ENCODE measurements at regions not wholly inside any gene's neighbourhood (a gene's known extent, or its start where the extent isn't known, plus 50 kb on each side); places are given as distances from the start of the nearest gene placed in this dataset.

DNA sequence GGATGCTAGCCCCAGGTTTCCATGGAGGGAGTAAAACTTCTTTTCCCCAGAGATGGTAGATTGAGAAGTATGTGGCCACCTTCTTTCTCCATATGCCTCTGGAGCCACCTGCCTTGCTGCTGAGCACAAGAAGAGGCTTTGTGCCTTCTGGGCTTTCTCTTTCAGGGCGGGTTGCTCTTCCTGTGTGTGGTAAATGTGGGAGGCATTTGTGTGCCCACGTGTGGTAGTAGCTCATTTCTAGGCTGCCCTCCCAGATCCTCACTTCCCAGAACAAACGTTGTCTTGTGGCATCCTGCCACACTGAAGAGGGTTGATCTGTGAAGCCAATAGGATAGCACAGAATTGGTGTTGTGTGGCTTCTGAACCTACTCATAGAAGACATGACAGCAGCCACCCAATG, 342.0 kb upstream of the PODXL start:
- no peak for DNase-seq (ENCODE audit: low read depth in 2 of 2)

DNA sequence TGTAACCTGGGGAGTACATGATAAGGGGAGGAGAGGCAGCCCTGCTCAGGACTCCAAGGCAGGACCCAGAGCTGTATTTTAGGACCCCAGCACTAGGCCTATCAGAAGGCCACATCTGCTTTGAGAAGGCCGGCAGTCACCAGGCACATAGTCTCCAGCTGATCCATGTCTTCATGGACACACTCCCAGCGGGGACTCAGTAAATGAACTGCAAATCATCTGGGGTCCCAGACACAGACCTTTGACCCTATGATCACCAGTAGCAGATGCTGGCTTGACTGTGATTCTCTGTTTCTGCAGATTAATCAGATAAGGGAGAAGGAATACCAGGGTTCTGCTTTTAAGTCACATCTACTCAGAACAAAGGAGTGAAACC, 341.4 kb upstream of the PODXL start:
- DNase-seq (ENCODE audit: low read depth in 2 of 2), result no peak

DNA sequence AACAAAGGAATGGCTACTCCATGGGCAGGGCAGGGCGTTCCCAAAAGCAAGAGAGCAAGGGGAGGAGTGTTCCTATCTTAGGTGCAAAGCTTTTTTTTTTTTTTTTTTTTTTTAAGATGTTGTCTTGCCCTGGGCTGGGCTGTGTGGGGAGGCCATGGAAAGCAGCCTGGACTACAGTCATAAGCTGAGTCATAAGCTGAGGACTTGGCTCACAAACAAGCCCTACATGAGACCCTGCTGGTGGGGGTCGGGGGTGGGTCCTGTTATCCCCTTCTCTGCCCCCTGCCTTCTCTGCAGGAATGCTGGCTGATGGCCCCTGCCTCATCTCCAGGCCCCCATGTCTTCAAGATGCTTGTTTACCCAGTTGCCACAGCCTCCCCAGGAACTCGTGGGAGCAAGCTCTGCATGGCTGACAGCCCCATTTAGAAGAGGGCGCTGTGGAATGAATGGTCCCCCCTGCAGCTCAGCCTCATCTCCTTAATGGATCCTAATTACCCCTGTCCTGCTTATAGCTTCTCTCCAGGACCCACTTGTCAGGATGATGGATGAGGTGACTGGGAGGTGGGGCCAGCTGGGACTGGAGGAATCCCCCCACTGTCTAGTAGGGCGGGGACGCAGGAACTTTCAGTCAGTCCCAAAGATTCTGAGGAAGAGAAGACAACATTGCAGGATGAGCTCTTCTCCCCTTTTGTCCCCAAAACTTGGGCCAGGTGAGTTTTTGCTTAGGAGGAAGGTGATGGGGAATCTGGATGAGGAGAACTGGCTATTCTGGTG, 340.8 kb upstream of the PODXL start:
- DNase-seq (ENCODE audit: low read depth in 2 of 2), result no peak

DNA sequence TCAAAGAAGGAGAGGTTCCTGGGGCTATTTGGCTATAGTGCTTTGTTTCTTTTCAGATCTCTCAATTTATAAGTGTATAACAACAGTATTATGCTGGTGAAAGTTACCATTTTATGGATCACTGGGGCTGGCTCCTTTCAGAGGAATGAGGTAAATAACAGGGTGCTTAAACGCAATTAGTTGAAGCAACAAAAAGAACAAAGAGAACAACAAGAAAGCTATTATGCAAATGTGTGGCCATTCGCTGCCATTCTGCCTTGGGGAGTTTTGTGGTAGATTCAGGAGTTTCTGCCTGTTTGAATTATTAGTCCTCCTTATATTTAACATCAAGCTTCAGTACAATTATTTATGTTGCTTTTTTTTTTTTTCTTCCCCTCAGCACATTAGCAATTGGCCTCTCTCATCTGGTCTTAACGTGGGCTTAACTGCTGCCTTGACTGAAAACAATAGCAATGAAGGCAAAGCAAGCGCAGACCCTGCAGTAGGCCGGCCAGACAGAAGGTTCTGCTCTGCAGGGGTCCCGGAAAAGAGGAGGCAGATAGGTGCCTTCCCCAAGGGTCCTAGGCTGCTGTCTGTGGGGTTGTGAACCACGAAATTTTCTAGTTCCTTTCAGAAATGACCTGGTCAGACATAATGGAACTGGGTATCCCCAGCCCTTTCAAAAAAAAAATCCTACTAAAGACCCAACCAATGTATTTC, 339.9 kb upstream of the PODXL start:
- DNase-seq (ENCODE audit: low read depth in 2 of 2), result no peak

DNA sequence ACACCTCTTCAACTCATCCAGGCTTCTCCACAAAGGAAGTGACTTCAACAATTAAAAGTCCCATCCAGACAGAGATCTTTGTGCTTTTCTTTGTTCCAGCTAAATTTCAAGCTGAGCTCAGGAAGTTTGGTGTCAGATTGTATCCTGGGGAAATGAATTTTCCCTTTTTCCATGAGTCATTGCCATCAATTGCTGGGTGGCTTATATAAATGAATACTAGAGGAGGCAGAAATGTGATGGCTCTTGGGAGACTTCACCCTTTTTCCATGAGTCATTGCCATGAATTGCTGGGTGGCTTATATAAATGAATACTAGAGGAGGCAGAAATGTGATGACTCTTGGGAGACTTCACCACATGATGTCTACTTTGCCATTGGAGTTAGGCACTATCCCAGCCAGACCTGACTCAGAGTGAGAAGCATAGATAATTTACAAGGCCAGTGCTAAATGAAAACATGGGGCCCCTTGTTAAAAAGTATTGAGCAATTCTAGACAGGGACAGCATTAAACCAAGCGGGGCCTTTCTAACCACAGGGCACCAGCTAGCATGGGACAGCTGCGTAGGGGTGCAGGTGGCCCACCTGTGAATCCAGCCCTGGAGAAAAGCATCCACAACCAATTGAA, 339.2 kb upstream of the PODXL start:
- DNase-seq (ENCODE audit: low read depth in 2 of 2), result no peak

DNA sequence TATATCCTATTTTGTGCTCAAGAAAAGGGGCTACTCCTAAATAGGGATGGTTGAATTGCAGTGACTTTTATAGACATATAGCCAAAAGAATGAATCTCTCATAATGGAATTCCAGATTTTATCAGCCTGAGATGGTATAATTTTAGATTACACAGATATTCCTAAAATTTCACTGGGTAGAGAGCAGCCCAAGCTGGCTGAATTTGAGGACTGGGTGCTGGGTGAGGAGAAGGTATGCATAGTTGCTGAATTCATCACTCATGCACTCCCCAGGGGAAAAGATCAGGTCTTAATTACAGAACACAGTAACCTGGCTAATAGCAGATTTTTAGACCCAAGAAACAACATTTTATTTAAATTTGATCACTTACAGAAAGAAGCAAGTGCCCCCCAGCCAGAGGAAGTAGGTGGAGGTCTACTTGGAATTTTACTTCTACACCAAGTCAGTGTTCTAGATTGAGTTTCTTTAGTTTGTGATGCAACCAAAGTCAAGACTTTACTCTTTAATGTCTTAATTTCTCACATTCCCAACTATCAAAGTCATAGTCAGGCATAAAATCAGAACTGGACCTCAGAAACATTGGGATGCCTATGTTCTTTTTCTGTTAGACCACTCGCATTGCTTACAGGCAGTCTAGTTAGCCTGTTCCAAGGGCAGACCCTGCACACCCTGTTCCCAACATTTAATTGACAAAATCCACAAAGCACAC, 337.4 kb upstream of the PODXL start:
- DNase-seq (ENCODE audit: low read depth in 2 of 2), result no peak

DNA sequence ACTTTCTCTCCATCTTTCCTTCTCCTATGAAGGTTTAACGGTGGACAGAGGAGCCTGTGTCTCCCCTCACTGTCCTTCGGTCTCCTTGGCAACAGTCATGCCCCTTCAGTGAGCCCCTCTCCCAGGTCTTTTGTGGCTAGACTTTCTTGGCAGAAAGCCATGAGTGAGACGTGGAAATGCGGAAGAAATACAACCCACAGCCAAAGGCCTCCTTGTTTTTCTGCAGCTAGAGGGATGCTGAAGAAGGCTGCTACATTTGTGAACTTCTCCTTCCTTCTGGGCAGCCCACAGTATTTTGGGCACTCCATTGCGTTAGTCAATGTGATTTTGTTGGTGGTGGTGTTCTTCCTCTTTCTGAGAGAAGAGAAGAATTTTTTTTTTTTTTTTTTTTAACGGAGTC, 333.7 kb upstream of the PODXL start:
- no peak for DNase-seq (ENCODE audit: low read depth in 2 of 2)

DNA sequence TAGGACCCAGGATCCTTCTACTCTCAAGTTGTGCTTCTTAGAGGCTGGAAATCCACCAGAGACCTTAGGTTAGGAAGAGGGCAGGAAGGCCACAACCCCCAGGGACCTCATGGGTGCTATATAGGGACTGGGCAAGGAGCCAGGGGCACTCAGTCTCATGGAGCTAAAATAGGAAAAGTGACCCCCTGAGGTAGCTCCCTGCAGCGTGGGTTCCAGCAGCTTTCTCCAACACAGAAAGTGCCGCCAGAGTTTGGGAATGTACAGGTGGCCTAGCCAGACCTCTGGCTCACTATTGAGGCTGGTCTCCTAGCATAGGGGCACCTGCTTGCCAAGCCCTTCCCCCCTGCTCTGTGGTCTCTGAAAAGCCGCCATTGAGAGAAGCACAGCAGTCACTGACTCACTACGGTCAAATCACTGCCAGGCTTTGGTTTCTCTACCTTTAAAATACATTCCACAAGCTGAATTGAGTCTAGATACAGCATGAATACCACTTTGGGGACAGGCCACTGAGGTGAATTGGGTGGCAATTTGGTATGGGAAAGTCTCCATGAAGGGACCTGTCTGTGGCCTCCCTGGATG, 333.2 kb upstream of the PODXL start:
- DNase-seq (ENCODE audit: low read depth in 2 of 2), result no peak

DNA sequence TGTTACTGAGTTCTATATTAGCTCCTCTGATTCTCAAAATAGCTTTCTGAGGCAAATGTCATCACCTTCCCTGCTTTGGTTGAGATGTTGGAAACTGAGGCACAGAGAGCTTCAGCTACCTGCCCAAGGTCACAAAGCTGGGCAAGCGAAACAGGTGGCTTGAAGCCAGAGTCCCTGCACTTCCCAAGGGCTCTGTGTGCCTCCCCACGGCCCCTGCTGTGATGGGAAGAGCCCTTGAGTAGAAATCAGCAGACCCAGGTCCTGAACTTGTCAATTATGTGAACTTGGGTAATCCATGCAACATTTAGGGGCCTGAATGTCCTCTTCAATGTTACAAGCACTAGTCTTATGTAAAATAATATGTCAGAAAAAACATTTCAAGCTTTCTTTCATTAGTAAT, 327.3 kb upstream of the PODXL start:
- DNase-seq (ENCODE audit: low read depth in 2 of 2), result no peak

DNA sequence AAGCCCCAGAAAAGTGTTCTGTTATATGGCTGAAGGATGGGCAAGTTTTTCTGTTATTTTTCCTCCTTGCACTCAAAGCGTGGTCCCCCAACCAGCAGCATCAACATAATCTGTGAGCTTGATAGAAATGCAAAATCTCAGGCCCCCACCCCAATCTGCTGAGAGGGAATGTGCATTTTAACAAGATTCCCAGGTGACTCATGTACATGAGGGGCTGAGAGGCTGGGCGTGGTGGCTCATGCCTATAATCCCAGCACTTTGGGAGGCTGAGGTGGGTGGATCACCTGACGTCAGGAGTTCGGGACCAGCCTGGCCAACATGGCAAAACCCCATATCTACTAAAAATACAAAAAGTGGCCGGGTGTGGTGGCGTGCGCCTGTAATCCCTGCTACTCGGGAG, 326.8 kb upstream of the PODXL start:
- no peak for DNase-seq (ENCODE audit: low read depth in 2 of 2)

DNA sequence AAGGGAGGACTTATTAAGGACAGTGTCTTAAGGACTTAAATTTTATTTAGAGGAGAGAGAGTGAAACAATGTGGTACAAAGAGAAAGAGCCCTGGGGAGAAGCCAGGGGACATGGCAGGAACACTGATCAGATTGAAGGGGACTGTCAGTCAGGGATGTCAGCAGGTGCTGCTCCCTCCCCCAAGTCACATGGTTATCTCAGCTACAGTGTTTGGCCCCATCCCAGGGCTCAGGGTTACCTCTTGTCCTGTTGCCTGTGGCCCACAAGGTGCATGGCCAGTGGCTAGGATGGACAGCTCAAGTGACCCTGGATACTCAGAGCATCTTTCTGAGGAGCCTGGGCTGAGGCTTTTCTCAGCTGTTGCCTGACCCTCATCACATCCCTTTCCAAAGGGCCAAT, 325.9 kb upstream of the PODXL start:
- DNase-seq (ENCODE audit: low read depth in 2 of 2), result no peak

DNA sequence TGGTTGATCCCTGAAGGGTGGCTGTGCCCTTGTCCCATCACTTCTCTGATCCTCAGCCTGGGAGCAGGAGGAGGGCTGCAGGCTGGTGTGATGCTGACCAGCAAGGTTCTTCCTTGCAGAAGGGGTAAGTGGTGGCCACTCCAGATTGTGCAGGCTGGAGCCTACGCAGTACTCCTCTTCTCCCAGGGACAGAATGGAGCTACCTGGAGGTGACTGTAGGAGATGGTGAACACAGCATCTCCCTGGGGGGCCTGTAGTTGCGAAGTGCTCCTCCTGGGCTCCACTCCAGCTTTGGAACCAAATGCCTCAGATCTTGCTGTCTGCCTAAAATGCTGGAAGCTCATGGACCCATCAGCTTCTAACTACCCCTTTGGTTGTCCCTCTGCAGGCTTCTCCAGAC, 323.6 kb upstream of the PODXL start:
- DNase-seq (ENCODE audit: low read depth in 2 of 2), result no peak

DNA sequence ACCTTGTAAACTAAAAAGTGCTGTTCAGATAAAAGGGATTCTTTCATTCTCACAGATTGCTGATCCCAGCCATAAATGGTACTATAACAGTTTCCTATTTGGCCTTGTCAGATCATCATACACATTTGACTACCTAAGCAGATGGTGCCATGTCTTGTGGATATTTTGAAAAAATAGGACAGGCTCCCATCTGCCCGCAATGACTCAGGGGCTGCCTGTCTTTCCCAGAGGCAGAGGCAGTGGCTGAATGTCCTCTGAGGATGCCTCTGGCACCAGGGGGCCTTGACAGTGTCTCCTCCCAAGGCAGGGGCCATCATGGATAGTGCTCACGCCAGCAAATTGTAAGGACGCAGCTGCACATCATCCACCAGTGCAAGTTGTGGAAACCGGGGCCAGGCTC, 323.0 kb upstream of the PODXL start:
- no peak for DNase-seq (ENCODE audit: low read depth in 2 of 2)

DNA sequence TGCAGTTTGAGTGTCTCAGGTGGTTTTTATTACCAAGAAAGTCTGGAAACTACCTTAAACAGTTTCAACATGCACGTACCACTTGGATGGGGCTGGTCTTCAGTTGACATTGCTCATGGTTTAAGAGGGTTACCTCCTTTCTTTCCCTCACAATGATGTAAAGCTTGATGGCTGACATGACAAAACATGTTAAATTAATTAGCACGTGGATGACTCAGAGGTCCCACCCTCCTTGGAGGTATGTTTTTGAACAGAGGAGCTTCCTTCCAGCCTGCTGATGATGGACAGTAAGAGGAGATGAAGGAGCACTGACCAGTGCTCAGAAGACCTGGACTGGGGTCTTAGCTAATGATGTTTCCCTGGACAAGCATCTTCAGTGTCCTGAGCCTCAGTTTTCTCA, 322.3 kb upstream of the PODXL start:
- no peak for DNase-seq (ENCODE audit: low read depth in 2 of 2)

DNA sequence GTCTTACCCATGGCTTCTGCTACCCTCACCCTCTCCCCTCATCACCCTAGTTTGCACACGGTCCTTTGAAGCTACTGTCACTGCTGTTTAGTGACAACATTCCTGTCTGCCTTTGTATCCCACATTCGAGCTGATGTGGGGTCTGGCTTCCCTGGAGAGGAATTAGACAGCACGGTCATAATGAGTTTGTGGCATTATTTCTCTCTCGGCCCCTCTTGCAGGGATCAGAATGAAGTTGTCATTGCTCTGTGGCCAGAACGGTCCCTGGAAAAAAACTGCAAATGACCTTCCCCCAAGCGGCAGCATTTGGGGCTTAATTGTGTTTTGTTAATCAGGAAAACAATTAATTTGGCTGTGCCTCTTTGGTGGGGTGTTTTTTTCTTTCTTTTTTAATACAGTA, 317.2 kb upstream of the PODXL start:
- DNase-seq (ENCODE audit: low read depth in 2 of 2), result no peak

DNA sequence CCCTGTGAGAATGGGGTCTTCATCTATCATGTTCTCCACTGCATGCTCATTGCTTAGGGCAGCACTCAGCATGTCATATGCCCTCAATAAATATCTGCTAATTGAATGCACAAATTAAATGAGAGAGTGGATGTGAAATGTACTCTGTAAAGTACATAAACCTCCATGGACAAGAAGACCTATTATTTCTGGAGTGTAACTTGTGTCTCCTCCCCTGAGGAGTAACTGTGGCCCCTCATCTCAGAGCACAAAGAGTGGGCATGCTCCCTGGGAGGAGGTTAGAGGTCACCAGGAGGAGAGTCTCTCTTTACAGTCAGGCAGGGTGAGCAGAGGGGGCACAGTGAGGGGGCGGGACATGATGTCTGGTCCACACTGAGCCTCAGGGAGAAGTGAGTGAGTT, 313.6 kb upstream of the PODXL start:
- no peak for DNase-seq (ENCODE audit: low read depth in 2 of 2)

DNA sequence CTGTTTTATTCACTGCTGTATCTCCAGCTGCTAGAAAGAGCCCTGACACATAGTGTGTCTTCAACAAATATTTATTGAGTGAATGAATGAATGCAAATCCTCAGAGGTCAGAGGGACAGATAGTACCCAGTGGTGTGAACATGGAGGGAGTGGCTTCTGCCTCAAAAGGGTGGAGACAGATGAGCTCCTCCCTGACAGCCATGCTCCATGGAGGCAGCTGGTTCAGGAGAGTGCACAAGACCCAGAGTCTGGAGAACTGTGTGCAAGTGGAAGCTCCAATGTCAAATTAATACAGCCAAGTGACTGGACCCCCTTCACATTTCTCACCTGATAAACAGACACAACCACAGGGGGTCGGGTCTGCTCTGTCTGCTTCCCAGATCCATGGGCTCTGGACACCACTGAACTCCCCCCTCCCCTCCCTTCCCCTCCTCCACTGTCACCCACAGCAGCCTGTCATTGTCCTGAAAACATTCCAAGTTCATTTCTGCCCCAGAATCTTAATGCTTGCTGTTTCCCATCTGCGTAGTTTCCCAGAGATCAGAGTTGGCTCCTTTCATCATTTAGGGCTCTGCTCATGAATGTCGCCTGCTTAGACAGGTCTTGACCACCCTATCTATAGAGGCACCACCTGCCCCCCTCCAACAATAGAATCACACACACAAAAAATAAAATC, 312.9 kb upstream of the PODXL start:
- no peak for DNase-seq (ENCODE audit: low read depth in 2 of 2)

DNA sequence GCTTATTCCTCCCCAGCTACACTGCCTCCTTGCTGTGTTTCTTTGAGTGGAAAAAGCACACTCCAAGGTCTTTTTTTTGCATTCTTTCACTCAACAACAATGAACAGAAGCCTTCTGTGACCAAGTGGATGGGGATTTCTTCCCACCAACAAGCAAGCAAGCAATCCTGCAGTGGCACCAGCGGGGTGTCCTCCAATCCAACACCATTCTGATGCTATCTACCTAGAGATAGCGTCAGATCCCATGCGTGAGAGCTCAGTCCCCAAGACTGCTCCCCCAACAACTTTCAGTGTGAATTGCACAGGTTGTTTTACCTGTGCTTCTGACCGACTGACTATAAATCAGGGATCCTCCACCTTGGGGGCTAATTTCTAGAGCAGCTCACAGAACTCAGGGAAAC, 311.0 kb upstream of the PODXL start:
- no peak for DNase-seq (ENCODE audit: low read depth in 2 of 2)

DNA sequence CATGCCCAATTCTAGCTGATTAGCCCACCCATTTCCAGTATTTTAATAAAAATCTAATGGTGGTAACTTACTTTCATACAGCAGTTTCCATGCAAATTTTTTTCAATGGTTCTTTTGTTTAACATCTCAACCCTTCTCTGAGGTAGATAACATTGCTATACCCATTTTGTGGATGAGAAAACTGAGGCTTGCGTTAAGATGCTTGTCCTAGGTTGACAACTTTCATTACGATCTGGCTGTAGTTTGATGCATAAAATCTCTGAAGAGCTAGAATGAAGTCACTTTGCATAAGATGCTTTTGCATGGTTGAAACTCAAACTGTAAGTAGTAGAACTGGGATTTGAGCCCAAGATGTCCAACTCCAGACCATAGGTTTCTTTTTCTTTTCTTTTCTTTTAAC, 309.5 kb upstream of the PODXL start:
- DNase-seq (ENCODE audit: low read depth in 2 of 2), result no peak

DNA sequence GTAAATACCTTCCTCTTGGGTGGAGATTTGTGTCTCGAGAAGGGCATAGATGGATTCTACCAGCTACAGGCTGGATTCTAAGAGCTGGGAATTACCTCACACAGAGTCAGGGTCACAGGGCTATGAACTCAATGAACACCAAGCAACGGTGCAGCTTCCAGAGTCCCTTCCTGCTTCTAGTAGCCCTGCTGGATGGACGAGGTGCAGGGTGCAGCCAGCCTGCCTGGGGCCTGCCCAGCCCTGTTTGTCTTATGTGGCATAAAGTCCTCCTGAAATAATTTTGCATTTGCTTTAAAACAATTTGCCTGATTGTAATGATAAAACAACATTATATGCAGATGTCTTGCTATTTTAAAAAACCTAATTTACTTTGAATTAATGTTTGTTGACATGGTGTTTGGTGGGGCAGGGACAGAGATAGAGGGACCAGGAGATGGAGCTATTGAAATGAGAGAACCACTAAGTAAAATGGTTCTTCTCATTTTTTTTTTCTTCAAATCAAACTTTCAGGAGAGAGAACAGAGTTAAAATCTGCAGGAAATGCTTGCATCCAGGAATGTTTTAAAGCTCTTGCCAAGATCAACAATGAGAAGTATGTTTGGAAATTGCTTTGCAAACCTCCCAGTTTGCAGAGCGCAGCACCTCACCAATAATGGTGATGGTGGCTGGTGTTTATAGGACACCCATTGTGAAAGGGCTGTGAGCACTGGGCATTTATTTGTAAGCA, 305.4 kb upstream of the PODXL start:
- DNase-seq (ENCODE audit: low read depth in 2 of 2), result no peak
